ENCODE measurements at regions not wholly inside any gene's neighbourhood (a gene's known extent, or its start where the extent isn't known, plus 50 kb on each side); places are given as distances from the start of the nearest gene placed in this dataset.

DNA sequence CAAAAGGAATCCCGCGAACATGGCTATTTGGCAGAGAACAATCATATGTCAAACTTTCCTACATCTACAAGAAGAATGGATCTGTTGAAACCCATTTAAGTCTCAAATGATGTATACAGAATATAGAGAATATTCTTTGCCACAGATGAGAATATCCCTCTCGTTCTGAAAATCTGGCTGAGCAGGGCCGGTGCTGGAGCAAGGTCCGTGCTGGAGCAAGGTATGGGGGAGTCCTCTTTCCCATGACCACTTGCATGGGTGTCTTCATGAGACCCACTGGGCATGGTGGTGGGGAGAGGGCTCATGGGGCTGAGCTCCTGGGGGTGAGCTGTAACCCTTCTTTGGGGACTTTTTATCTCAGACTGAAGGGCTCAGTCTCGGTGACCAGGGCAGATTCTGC, 440.9 kb downstream of the SOX9 start:
- TF ChIP-seq, protein P1, sequence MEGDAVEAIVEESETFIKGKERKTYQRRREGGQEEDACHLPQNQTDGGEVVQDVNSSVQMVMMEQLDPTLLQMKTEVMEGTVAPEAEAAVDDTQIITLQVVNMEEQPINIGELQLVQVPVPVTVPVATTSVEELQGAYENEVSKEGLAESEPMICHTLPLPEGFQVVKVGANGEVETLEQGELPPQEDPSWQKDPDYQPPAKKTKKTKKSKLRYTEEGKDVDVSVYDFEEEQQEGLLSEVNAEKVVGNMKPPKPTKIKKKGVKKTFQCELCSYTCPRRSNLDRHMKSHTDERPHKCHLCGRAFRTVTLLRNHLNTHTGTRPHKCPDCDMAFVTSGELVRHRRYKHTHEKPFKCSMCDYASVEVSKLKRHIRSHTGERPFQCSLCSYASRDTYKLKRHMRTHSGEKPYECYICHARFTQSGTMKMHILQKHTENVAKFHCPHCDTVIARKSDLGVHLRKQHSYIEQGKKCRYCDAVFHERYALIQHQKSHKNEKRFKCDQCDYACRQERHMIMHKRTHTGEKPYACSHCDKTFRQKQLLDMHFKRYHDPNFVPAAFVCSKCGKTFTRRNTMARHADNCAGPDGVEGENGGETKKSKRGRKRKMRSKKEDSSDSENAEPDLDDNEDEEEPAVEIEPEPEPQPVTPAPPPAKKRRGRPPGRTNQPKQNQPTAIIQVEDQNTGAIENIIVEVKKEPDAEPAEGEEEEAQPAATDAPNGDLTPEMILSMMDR (conservative IDR thresholded peaks at IDR 0.05 in 1 of 2, IDR thresholded peaks at IDR 0.05 in 1 of 2; ENCODE audit: low read depth in 1 of 2, low read length in 2 of 2): no peak
- TF ChIP-seq EZH2 (IDR thresholded peaks at IDR 0.05; ENCODE audit: low read length, missing control alignments): no peak

Data from fibroblast of lung (primary cell).